ENCODE measurements at regions not wholly inside any gene's neighbourhood (a gene's known extent, or its start where the extent isn't known, plus 50 kb on each side); places are given as distances from the start of the nearest gene placed in this dataset.

DNA sequence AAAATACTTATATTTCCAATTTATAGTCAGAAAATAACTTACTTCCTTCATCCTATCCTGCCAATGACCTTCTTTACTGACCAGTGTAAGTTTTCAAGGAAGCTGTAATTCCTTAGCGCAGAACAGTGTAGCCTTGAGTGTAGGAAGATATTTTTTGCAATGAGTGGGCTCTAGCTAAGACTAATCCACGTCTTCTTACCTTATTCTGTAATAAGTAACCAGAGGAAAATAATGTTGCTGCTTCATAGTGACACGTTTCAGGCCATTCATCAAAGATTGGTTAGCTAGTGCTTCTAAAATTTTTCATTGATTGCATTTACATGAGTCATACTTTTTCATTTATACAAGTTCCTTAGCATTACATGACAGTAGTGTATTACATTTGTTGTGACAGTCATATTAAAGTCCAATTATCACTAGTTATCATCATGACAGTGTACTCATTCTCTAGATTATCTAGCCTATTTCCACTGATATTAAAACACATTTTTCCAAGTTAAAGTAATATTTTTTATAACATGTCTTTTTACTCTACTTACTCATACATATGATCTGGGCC, 403.8 kb upstream of the EPHA3 start:
- TF ChIP-seq, protein P1, sequence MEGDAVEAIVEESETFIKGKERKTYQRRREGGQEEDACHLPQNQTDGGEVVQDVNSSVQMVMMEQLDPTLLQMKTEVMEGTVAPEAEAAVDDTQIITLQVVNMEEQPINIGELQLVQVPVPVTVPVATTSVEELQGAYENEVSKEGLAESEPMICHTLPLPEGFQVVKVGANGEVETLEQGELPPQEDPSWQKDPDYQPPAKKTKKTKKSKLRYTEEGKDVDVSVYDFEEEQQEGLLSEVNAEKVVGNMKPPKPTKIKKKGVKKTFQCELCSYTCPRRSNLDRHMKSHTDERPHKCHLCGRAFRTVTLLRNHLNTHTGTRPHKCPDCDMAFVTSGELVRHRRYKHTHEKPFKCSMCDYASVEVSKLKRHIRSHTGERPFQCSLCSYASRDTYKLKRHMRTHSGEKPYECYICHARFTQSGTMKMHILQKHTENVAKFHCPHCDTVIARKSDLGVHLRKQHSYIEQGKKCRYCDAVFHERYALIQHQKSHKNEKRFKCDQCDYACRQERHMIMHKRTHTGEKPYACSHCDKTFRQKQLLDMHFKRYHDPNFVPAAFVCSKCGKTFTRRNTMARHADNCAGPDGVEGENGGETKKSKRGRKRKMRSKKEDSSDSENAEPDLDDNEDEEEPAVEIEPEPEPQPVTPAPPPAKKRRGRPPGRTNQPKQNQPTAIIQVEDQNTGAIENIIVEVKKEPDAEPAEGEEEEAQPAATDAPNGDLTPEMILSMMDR (IDR thresholded peaks at IDR 0.05): no peak
- no peak for TF ChIP-seq POLR2A (IDR thresholded peaks at IDR 0.05)
